Tibial nerve (tissue), 4 donors: ENCODE measurements at regions not wholly inside any gene's neighbourhood (a gene's known extent, or its start where the extent isn't known, plus 50 kb on each side); places are given as distances from the start of the nearest gene placed in this dataset.

Experiments used
- DNase-seq, 2 donors: peaks; one replicate each; pipeline ENCODE4 v3.0.0-alpha.2; 2019; ENCODE audit warnings: low spot score in 2 of 2
- H3K27ac ChIP-seq, 4 donors: fragments of 200-600 bp; sonication (generic) in 3 of 4; one replicate each; pipeline ENCODE4 v1.5.1; 2017 to 2019; ENCODE audit warnings: mild to moderate bottlenecking in 1 of 4
- H3K27me3 ChIP-seq, 2 donors: fragments of 200-600 bp; sonication (generic) in 1 of 2; one replicate each; pipeline versions ENCODE4 v1.5.1 to v1.6.0; 2017 to 2019
- H3K36me3 ChIP-seq, 3 donors: fragments of 200-600 bp; sonication (generic); one replicate each; pipeline ENCODE4 v1.5.1; 2018 to 2019
- H3K4me1 ChIP-seq, 4 donors: fragments of 200-600 bp; sonication (generic) in 3 of 4; one replicate each; pipeline ENCODE4 v1.5.1; 2017 to 2019
- H3K4me3 ChIP-seq, 4 donors: fragments of 200-600 bp; sonication (generic) in 3 of 4; one replicate each; pipeline ENCODE4 v1.5.1; 2017 to 2019; ENCODE audit warnings: mild to moderate bottlenecking in 1 of 4, moderate library complexity in 1 of 4
- H3K9me3 ChIP-seq, 4 donors: fragments of 200-600 bp; sonication (generic) in 3 of 4; one replicate each; pipeline ENCODE4 v1.5.1; 2017 to 2019
- EP300 ChIP-seq, 2 donors: sonication (generic); formaldehyde crosslinking; IDR thresholded peaks; one replicate each; pipeline ENCODE4 v1.6.1; 2017; ENCODE audit warnings: antibody characterized with exemption in 2 of 2, mild to moderate bottlenecking in 1 of 2
- POLR2A ChIP-seq, 2 donors: fragments of 450-650 bp; IDR thresholded peaks; one replicate each; pipeline ENCODE4 v1.6.1; 2017; ENCODE audit warnings: antibody characterized with exemption in 2 of 2, mild to moderate bottlenecking in 2 of 2, moderate library complexity in 2 of 2
- WGBS, 2 donors: methylation state at CpG; one replicate each; pipeline ENCODE4 v1.1.5; 2018; 5-methylcytosine and 5-hydroxymethylcytosine counted together
- TF ChIP-seq, protein P1 (sequence below), 5 experiments: fragments of 200-600 bp in 3 of 5; fragments of 450-650 bp in 2 of 5; sonication (generic) in 3 of 5; IDR thresholded peaks; one replicate each; pipeline ENCODE4 v1.5.1; 2016 to 2019; ENCODE audit warnings: antibody characterized with exemption in 5 of 5, mild to moderate bottlenecking in 3 of 5, moderate library complexity in 2 of 5

DNA sequence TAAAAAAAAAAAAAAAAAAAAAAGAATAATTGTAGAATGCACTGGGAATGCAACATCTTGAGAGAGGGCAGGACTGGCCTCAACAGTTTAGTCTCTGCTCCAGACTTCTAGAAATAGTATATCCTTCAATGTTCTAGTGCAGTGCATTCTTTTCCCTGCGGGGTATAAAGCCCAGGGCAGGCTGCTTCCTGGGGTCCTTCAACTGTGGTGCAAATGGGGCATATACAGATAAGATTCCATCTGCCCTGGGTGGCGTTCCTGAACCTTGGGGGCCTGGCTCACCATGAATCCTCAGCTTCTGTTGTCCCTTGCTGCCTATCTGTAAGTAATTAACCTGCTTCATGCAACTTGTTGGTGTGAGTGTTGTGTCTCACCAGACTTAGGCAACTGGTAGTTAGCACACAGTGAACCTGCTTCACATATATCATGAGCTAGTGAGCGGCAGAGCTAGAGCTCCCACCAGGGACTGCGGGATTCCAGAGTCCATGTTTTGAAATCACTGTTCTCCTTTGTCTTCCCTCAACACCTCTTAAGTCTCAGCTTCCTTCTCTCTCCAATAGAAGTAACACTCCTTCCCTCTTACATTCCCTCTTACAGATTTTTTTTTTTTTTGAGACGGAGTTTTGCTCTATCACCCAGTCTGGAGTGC lies 177.6 kb downstream of the SUDS3 start:
- H3K9me3 ChIP-seq: peaks cover 0 to 6% (median 0%) of the 10 kb centered on the region in 4 donors
- no peaks in the 10 kb centered on the region for H3K4me1 ChIP-seq
- H3K4me3 ChIP-seq: no peak overlapping the region
- no peak overlapping the region for H3K27ac ChIP-seq
- no peaks in the 10 kb centered on the region for H3K36me3 ChIP-seq
- DNase-seq: no peak
- no peak for TF ChIP-seq POLR2A (IDR thresholded peaks at IDR 0.05)
- TF ChIP-seq, protein P1, sequence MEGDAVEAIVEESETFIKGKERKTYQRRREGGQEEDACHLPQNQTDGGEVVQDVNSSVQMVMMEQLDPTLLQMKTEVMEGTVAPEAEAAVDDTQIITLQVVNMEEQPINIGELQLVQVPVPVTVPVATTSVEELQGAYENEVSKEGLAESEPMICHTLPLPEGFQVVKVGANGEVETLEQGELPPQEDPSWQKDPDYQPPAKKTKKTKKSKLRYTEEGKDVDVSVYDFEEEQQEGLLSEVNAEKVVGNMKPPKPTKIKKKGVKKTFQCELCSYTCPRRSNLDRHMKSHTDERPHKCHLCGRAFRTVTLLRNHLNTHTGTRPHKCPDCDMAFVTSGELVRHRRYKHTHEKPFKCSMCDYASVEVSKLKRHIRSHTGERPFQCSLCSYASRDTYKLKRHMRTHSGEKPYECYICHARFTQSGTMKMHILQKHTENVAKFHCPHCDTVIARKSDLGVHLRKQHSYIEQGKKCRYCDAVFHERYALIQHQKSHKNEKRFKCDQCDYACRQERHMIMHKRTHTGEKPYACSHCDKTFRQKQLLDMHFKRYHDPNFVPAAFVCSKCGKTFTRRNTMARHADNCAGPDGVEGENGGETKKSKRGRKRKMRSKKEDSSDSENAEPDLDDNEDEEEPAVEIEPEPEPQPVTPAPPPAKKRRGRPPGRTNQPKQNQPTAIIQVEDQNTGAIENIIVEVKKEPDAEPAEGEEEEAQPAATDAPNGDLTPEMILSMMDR (IDR thresholded peaks at IDR 0.05): no peak
- TF ChIP-seq EP300 (IDR thresholded peaks at IDR 0.05): no peak
- 68 to 82% methylated on average over 5 of the region's 5 CpGs for WGBS, 2 donors
- no peaks in the 10 kb centered on the region for H3K27me3 ChIP-seq

DNA sequence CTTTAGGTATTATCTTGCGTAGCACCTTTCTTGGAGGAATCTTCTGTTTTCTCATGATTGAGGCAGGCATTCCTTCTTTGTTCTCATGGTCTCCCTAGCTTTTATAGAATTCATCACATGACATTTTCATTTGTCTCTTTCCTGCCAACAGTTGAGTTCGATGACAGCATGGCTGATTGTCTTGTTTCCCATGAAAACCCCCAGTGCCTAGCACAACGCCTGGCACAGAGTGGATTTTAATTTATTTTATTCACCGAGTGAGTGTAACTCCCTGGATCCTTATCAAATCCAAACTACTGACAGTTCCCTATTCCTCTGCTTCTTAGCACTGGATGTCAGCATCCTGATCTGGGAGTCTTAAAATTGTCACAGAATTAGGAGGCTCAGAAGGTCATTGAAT lies 182.6 kb downstream of the SUDS3 start:
- Histone ChIP-seq H3K9me3 (no peaks in the 10 kb centered on the region), H3K36me3 (no peaks in the 10 kb centered on the region), H3K27me3 (no peaks in the 10 kb centered on the region), H3K4me1 (no peaks in the 10 kb centered on the region), H3K4me3 (no peak overlapping the region), H3K27ac (no peak overlapping the region)
- DNase-seq: no peak
- WGBS, 2 donors: 62 to 63% methylated on average over 4 of the region's 4 CpGs
- TF ChIP-seq, protein P1 (IDR thresholded peaks at IDR 0.05): no peak
- TF ChIP-seq POLR2A (IDR thresholded peaks at IDR 0.05): no peak
- TF ChIP-seq EP300 (IDR thresholded peaks at IDR 0.05): no peak

GRCh38 chr12:118560733-118561132 lies 184.4 kb downstream of the SUDS3 start:
- H3K27ac ChIP-seq: no peak overlapping the region
- no peak for DNase-seq
- H3K36me3 ChIP-seq: no peaks in the 10 kb centered on the region
- WGBS, 2 donors: 74% methylated on average over 4 of the region's 4 CpGs
- peaks cover 0 to 8% (median 0%) of the 10 kb centered on the region in 4 donors for H3K9me3 ChIP-seq
- H3K4me3 ChIP-seq: no peak overlapping the region
- H3K27me3 ChIP-seq: no peaks in the 10 kb centered on the region
- no peak for TF ChIP-seq POLR2A (IDR thresholded peaks at IDR 0.05)
- TF ChIP-seq, protein P1 (IDR thresholded peaks at IDR 0.05): no peak
- TF ChIP-seq EP300 (IDR thresholded peaks at IDR 0.05): no peak
- no peaks in the 10 kb centered on the region for H3K4me1 ChIP-seq

DNA sequence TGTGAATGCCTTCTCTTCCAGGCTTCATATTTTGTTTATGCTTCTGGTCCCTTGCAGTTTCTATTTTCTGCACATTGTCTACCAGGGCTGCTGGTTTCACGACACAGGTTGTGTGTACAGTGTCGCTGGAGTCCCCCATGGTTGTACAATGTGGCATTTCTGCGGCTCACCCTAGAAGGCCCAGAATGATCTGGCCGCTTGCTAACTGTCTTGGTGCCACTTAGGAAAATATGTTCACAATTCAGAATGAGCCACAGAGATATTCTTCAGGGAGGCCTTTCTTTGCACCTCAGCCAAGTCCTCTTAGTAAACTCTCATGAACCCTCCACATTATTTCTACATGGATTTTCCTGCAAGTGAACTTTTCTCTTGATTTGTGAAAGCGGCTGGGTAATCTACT lies 195.4 kb downstream of the SUDS3 start:
- H3K4me3 ChIP-seq: no peak overlapping the region

DNA sequence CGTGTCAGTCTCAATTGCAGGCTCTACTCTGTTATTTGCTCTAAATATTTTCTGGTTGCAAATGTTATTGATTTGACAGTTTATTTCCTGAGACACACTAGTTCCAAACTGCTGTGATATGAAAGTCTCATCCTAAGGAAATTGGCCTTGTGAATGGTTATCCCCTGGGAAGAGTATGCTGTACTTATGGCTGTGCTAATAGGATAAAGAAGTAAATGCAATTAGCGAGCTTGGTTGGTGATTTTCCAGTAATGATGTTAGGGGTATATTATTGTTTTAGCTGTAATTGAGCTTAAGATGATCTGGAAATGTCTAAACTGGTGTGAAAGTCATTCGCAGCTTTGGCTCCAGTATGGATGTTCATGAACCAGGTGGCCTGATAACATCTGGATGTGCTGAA lies 197.9 kb downstream of the SUDS3 start:
- WGBS, 2 donors: 81 to 90% methylated on average over 3 of the region's 3 CpGs
- no peaks in the 10 kb centered on the region for H3K4me1 ChIP-seq
- peaks cover 0 to 34% (median 0%) of the 10 kb centered on the region in 4 donors for H3K9me3 ChIP-seq
- H3K27me3 ChIP-seq: no peaks in the 10 kb centered on the region
- no peak overlapping the region for H3K4me3 ChIP-seq
- DNase-seq: no peak
- H3K36me3 ChIP-seq: no peaks in the 10 kb centered on the region
- no peak overlapping the region for H3K27ac ChIP-seq
- TF ChIP-seq POLR2A (IDR thresholded peaks at IDR 0.05) (no peak), EP300 (IDR thresholded peaks at IDR 0.05) (no peak)
- TF ChIP-seq, protein P1 (IDR thresholded peaks at IDR 0.05): no peak

More for the DNA sequence above, 195.4 kb downstream of the SUDS3 start:
- WGBS, 2 donors: 83 to 86% methylated on average over 5 of the region's 5 CpGs
- H3K9me3 ChIP-seq: peaks cover 0 to 35% (median 0%) of the 10 kb centered on the region in 4 donors
- no peaks in the 10 kb centered on the region for H3K27me3 ChIP-seq
- no peaks in the 10 kb centered on the region for H3K4me1 ChIP-seq
- no peaks in the 10 kb centered on the region for H3K36me3 ChIP-seq
- TF ChIP-seq, protein P1 (IDR thresholded peaks at IDR 0.05): no peak
- no peak for TF ChIP-seq POLR2A (IDR thresholded peaks at IDR 0.05)
- no peak for TF ChIP-seq EP300 (IDR thresholded peaks at IDR 0.05)
- no peak overlapping the region for H3K27ac ChIP-seq
- no peak for DNase-seq
